Upper lobe of left lung (tissue), 6 donors: ENCODE measurements at regions not wholly inside any gene's neighbourhood (a gene's known extent, or its start where the extent isn't known, plus 50 kb on each side); places are given as distances from the start of the nearest gene placed in this dataset.

Experiments used
- ATAC-seq, 2 donors: fragments of 200-7000 bp; cut with Tn5 transposase; one replicate each; pipeline ENCODE4 v1.9.1; 2022; ENCODE audit warnings: mild to moderate bottlenecking in 2 of 2, moderate library complexity in 2 of 2; ENCODE audit not compliant: low FRiP score in 2 of 2
- DNase-seq, 2 donors: peaks; one replicate each; pipeline ENCODE4 v3.0.0-alpha.2; 2019 to 2020
- H3K27ac ChIP-seq, 4 donors: fragments of 200-600 bp; sonication (generic); one replicate each; pipeline ENCODE4 v1.5.1; 2016 to 2019
- H3K27me3 ChIP-seq, 4 donors: fragments of 200-600 bp; sonication (generic); one replicate each; pipeline ENCODE4 v1.5.1; 2017 to 2019
- H3K36me3 ChIP-seq, 4 donors: fragments of 200-600 bp; sonication (generic); one replicate each; pipeline ENCODE4 v1.5.1; 2016 to 2019
- H3K4me1 ChIP-seq, 4 donors: fragments of 200-600 bp; sonication (generic); one replicate each; pipeline ENCODE4 v1.5.1; 2018 to 2019
- H3K4me3 ChIP-seq, 4 donors: fragments of 200-600 bp; sonication (generic); one replicate each; pipeline ENCODE4 v1.5.1; 2017 to 2019; ENCODE audit warnings: mild to moderate bottlenecking in 2 of 4, moderate library complexity in 1 of 4
- H3K9me3 ChIP-seq, 4 donors: fragments of 200-600 bp; sonication (generic); one replicate each; pipeline ENCODE4 v1.5.1; 2018 to 2019
- EP300 ChIP-seq, 4 donors: sonication (generic); formaldehyde crosslinking; IDR thresholded peaks; one replicate each; pipeline ENCODE4 v1.5.1; 2017; ENCODE audit warnings: antibody characterized with exemption in 4 of 4, control low read depth in 2 of 4
- POLR2A ChIP-seq, 4 donors: fragments of 450-650 bp; IDR thresholded peaks; one replicate each; pipeline ENCODE4 v1.5.1; 2016 to 2017; ENCODE audit warnings: antibody characterized with exemption in 4 of 4, mild to moderate bottlenecking in 2 of 4
- POLR2AphosphoS5 ChIP-seq, 2 donors: sonication (generic); formaldehyde crosslinking; IDR thresholded peaks; one replicate each; pipeline ENCODE4 v1.5.1; 2017; ENCODE audit warnings: antibody characterized with exemption in 2 of 2
- WGBS, 2 donors: methylation state at CpG; one replicate each; pipeline ENCODE4 v1.1.5; 2017 to 2018; 5-methylcytosine and 5-hydroxymethylcytosine counted together
- TF ChIP-seq, protein P1 (sequence below), 6 experiments: fragments of 450-650 bp in 4 of 6; fragments of 200-600 bp in 2 of 6; sonication (generic) in 2 of 6; IDR thresholded peaks; one replicate each; pipeline ENCODE4 v1.5.1; 2016 to 2019; ENCODE audit warnings: antibody characterized with exemption in 6 of 6
- donor health status: DM: no; HTN: no; CAD: no; lungs with moderate emphysema.
- donor health status: DM: no; HTN: yes; CAD: no; lungs with severe emphysema.

DNA sequence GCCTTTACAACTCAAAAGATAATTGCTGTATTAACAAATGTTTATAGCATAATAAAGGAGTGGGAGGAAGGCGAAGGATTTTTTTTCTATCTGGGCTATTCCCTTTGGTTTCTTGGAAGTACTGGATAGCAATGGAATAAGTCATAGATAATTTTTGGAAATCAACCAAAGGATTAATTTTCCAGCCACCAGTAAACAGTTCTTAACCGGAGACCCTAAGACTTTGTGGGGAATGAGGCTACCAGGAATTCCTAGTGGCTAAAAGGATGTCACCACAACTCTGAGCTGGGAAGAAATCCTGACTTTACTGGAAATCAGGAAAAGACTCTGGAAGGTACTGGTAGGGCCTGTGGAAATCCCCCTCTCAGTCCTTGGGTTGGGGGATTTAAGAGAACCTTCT is 138.4 kb upstream of the RARB start:
- H3K4me3 ChIP-seq, result no peak overlapping the region
- H3K4me1 ChIP-seq, result no peaks in the 10 kb centered on the region
- no peak overlapping the region for H3K27ac ChIP-seq
- no peaks in the 10 kb centered on the region for H3K27me3 ChIP-seq
- WGBS, 2 donors, result 87 to 90% methylated on average over 2 of the region's 2 CpGs
- DNase-seq, result no peak
- no peak for ATAC-seq
- H3K9me3 ChIP-seq, result no peaks in the 10 kb centered on the region
- TF ChIP-seq, protein P1, sequence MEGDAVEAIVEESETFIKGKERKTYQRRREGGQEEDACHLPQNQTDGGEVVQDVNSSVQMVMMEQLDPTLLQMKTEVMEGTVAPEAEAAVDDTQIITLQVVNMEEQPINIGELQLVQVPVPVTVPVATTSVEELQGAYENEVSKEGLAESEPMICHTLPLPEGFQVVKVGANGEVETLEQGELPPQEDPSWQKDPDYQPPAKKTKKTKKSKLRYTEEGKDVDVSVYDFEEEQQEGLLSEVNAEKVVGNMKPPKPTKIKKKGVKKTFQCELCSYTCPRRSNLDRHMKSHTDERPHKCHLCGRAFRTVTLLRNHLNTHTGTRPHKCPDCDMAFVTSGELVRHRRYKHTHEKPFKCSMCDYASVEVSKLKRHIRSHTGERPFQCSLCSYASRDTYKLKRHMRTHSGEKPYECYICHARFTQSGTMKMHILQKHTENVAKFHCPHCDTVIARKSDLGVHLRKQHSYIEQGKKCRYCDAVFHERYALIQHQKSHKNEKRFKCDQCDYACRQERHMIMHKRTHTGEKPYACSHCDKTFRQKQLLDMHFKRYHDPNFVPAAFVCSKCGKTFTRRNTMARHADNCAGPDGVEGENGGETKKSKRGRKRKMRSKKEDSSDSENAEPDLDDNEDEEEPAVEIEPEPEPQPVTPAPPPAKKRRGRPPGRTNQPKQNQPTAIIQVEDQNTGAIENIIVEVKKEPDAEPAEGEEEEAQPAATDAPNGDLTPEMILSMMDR (IDR thresholded peaks at IDR 0.05), result no peak
- TF ChIP-seq EP300 (IDR thresholded peaks at IDR 0.05) (no peak), POLR2AphosphoS5 (IDR thresholded peaks at IDR 0.05) (no peak), POLR2A (IDR thresholded peaks at IDR 0.05) (no peak)
- H3K36me3 ChIP-seq, result no peaks in the 10 kb centered on the region

DNA sequence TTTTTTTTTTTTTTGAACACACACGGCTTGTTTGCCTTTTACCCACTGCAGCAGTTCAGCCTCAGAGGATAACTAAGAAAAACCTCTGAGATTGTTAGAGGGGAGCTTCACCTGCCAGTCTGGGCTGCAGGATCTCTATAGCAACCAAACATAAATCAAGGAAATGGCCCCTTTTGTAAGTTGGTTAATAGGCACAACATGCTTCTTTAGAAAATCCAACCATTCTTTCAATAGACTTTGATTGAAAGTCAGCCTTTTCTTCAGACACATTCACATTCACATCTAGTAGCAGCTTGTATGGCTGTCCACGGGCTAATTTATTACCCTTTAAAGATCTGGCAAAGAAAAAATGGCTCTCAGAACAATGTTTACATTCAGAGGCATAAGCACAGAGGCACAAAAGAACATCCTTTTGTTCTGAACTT is 136.6 kb upstream of the RARB start:
- Histone ChIP-seq H3K9me3 (no peaks in the 10 kb centered on the region), H3K4me1 (no peaks in the 10 kb centered on the region), H3K27ac (no peak overlapping the region), H3K36me3 (no peaks in the 10 kb centered on the region), H3K27me3 (no peaks in the 10 kb centered on the region), H3K4me3 (no peak overlapping the region)
- WGBS, 2 donors, result 29 to 32% methylated on average over 2 of the region's 2 CpGs
- no peak for TF ChIP-seq EP300 (IDR thresholded peaks at IDR 0.05)
- TF ChIP-seq, protein P1 (IDR thresholded peaks at IDR 0.05), result no peak
- no peak for TF ChIP-seq POLR2A (IDR thresholded peaks at IDR 0.05)
- no peak for TF ChIP-seq POLR2AphosphoS5 (IDR thresholded peaks at IDR 0.05)
- ATAC-seq (no peak), DNase-seq (no peak)

DNA sequence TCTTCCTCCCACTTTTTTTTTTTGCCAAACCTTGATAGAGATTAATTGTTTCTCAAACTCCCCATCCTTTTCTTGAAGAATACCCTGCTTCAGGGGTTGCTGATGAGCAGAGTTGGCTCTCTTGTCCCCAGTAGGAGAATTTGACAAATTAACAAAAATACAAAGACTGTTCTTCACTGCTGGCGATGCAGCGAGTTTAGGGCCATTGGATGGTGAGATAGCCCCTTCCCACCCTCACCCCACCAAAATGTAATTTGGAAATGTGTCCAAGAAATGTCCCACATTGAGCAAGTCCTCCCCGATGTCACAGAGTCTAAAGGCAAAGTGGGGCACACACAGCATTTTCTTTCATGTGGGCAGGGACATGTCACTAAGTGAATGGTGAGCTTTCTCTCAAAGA is 136.0 kb upstream of the RARB start:
- Histone ChIP-seq H3K27me3 (no peaks in the 10 kb centered on the region), H3K9me3 (no peaks in the 10 kb centered on the region), H3K36me3 (no peaks in the 10 kb centered on the region), H3K4me1 (no peaks in the 10 kb centered on the region), H3K27ac (no peak overlapping the region), H3K4me3 (no peak overlapping the region)
- DNase-seq (no peak), ATAC-seq (no peak)
- WGBS, 2 donors, result 91 to 95% methylated on average over 3 of the region's 3 CpGs
- TF ChIP-seq POLR2A (IDR thresholded peaks at IDR 0.05) (no peak), POLR2AphosphoS5 (IDR thresholded peaks at IDR 0.05) (no peak), EP300 (IDR thresholded peaks at IDR 0.05) (no peak)
- TF ChIP-seq, protein P1 (IDR thresholded peaks at IDR 0.05), result no peak

DNA sequence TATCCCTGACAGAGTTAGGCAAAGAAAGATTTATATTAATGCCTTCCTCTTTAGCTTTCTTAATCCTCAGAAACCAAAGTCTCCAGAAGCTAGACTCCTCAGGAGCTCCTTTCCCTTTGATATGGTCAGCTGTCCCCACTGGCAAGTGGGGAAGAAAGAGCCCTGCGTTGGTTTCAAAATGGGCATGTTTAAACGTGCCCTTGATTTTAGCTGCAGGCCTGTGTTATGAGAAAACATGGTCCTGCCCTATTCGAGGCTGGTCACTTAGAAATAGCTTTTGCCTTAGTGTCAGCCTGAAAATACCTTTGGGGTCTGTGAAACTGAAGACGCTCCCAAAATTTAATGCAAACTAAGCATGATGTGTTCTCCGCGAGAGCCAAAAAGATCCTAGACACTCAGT is 135.5 kb upstream of the RARB start:
- Histone ChIP-seq H3K4me3 (no peak overlapping the region), H3K27ac (no peak overlapping the region), H3K9me3 (no peaks in the 10 kb centered on the region), H3K36me3 (no peaks in the 10 kb centered on the region), H3K4me1 (no peaks in the 10 kb centered on the region), H3K27me3 (no peaks in the 10 kb centered on the region)
- 90 to 94% methylated on average over 6 of the region's 6 CpGs for WGBS, 2 donors
- DNase-seq (no peak), ATAC-seq (no peak)
- TF ChIP-seq EP300 (IDR thresholded peaks at IDR 0.05) (no peak), POLR2AphosphoS5 (IDR thresholded peaks at IDR 0.05) (no peak), POLR2A (IDR thresholded peaks at IDR 0.05) (no peak)
- TF ChIP-seq, protein P1 (IDR thresholded peaks at IDR 0.05), result no peak

DNA sequence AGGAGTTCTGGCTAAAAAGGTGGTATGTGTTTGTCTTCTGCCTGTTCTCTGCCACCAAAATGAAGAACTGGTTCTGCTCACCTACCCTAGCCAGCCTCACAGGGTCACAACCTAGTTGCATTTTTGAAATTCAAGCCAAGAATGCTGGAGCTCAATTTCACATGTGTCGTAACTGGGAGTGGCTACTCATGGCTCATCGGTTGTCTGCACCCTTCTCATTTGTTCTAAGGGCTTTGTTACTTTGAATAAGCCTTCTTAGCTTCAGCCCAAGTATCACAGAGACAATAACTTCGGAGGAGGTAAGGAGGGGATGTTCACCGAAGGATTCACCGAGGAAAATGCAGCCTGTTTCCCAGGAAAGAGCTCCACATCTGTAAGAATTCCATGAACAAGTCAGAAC is 134.3 kb upstream of the RARB start:
- no peaks in the 10 kb centered on the region for H3K36me3 ChIP-seq
- H3K9me3 ChIP-seq, result no peaks in the 10 kb centered on the region
- H3K27ac ChIP-seq, result no peak overlapping the region
- no peaks in the 10 kb centered on the region for H3K4me1 ChIP-seq
- ATAC-seq, result no peak
- no peak overlapping the region for H3K4me3 ChIP-seq
- WGBS, 2 donors, result 81 to 86% methylated on average over 5 of the region's 5 CpGs
- H3K27me3 ChIP-seq, result no peaks in the 10 kb centered on the region
- DNase-seq, result no peak
- TF ChIP-seq, protein P1 (IDR thresholded peaks at IDR 0.05), result no peak
- TF ChIP-seq POLR2A (IDR thresholded peaks at IDR 0.05) (no peak), POLR2AphosphoS5 (IDR thresholded peaks at IDR 0.05) (no peak), EP300 (IDR thresholded peaks at IDR 0.05) (no peak)
